HCT116 (cell line): ENCODE measurements at regions not wholly inside any gene's neighbourhood (a gene's known extent, or its start where the extent isn't known, plus 50 kb on each side); places are given as distances from the start of the nearest gene placed in this dataset.

Experiments used
- ATAC-seq: fragments of 200-7000 bp; cut with Tn5 transposase; 2 replicates; pipeline ENCODE4 v1.9.1; 2020; ENCODE audit warnings: mild to moderate bottlenecking, moderate library complexity
- BruUV-seq: library from RNA; stranded (reverse); fragments of 400-500 nt; replicated peaks from 2 replicates; lab custom pipeline; 2021; lab: Mats Ljungman, UMichigan
- CTCF ChIA-PET: fragments of 300-600 bp; sonication (Branson Sonifier 250); formaldehyde crosslinking; loops from one replicate; lab custom pipeline; 2021; ENCODE audit warnings: antibody characterized with exemption; lab: Charles Lee
- POLR2A ChIA-PET: fragments of 300-600, 350-600 bp; sonication (Branson Sonifier 250); formaldehyde crosslinking; loops from one replicate; lab custom pipeline; 2021; ENCODE audit warnings: antibody characterized with exemption; lab: Charles Lee
- RAD21 ChIA-PET, 2 experiments: fragments of 300-600 bp; sonication (Branson Sonifier 250); formaldehyde crosslinking; loops; one replicate each; lab custom pipeline; 2023; ENCODE audit warnings: low total read pairs in 2 of 2; ENCODE audit not compliant: uncharacterized antibody in 2 of 2, unreplicated experiment in 2 of 2, low non-redundant PET in 1 of 2; lab: Charles Lee
- DNase-seq: peaks from one replicate; pipeline ENCODE4 v3.0.0-alpha.2; 2010; ENCODE audit warnings: low read depth, low spot score
- H2AFZ ChIP-seq: fragments of 200-600 bp; shearing (Covaris generic), sonication (generic); 2 replicates; pipeline ENCODE4 v1.6.1; 2017; ENCODE audit warnings: low read depth, mixed run types, mixed read lengths, antibody characterized with exemption, low read length; ENCODE audit not compliant: poor library complexity, severe bottlenecking
- H3K27ac ChIP-seq: 2 replicates; pipeline ENCODE4 v1.5.1; 2012; ENCODE audit warnings: low read depth, low read length
- H3K27me3 ChIP-seq: fragments of 200-600 bp; sonication (generic); 2 replicates; pipeline ENCODE4 v1.6.1; 2016; ENCODE audit warnings: mixed run types, low read length, mixed read lengths; ENCODE audit not compliant: insufficient read depth
- H3K36me3 ChIP-seq, 2 experiments: fragments of 200-500 bp in 1 of 2; fragments of 200-600 bp in 1 of 2; sonication (Bioruptor generic) in 1 of 2; sonication (generic) in 1 of 2; 2 replicates each; pipeline versions ENCODE4 v1.5.1 to v1.6.1; 2014 to 2016; ENCODE audit warnings: low read length in 2 of 2, inconsistent platforms in 1 of 2, mixed read lengths in 1 of 2, mixed run types in 1 of 2; ENCODE audit not compliant: insufficient read depth in 2 of 2, control insufficient read depth in 1 of 2
- H3K4me1 ChIP-seq, 2 experiments: fragments of 200-600 bp in 1 of 2; sonication (generic) in 1 of 2; 2 replicates each; pipeline versions ENCODE4 v1.5.1 to v1.6.1; 2012 to 2017; ENCODE audit warnings: low read length in 2 of 2, inconsistent platforms in 1 of 2, mild to moderate bottlenecking in 1 of 2, mixed read lengths in 1 of 2, mixed run types in 1 of 2, moderate library complexity in 1 of 2; ENCODE audit not compliant: insufficient read depth in 2 of 2, control insufficient read depth in 1 of 2
- H3K4me2 ChIP-seq: fragments of 200-600 bp; sonication (generic); 2 replicates; pipeline ENCODE4 v1.6.1; 2017; ENCODE audit warnings: mixed run types, low read length, mixed read lengths
- H3K4me3 ChIP-seq, 2 experiments: fragments of 200-600 bp in 1 of 2; sonication (generic) in 1 of 2; replicated peaks in 1 of 2; 2 replicates each; pipeline ENCODE4 v1.5.1; 2011 to 2016; ENCODE audit warnings: low read length in 2 of 2, control low read depth in 1 of 2, low read depth in 1 of 2, mild to moderate bottlenecking in 1 of 2, mixed read lengths in 1 of 2, mixed run types in 1 of 2
- H3K79me2 ChIP-seq: fragments of 200-600 bp; sonication (generic); 2 replicates; pipeline ENCODE4 v1.6.1; 2017; ENCODE audit warnings: mild to moderate bottlenecking, mixed run types, low read length, moderate library complexity, mixed read lengths; ENCODE audit not compliant: insufficient read depth
- H3K9ac ChIP-seq: fragments of 200-600 bp; sonication (generic); 2 replicates; pipeline ENCODE4 v1.6.1; 2016; ENCODE audit warnings: low read length, mixed read lengths
- H3K9me2 ChIP-seq: fragments of 200-600 bp; sonication (generic), shearing (Covaris generic); 2 replicates; pipeline ENCODE4 v1.6.1; 2017; ENCODE audit warnings: mixed run types, mild to moderate bottlenecking, moderate library complexity; ENCODE audit not compliant: insufficient read depth
- H3K9me3 ChIP-seq, 2 experiments: fragments of 200-500 bp in 1 of 2; fragments of 200-600 bp in 1 of 2; sonication (Bioruptor generic) in 1 of 2; sonication (generic) in 1 of 2; 2 replicates each; pipeline ENCODE4 v1.6.1; 2014 to 2017; ENCODE audit warnings: low read length in 2 of 2, mixed read lengths in 2 of 2, inconsistent platforms in 1 of 2, low read depth in 1 of 2, mild to moderate bottlenecking in 1 of 2, mixed run types in 1 of 2, moderate library complexity in 1 of 2; ENCODE audit not compliant: control insufficient read depth in 1 of 2, insufficient read depth in 1 of 2
- H4K20me1 ChIP-seq: fragments of 200-600 bp; sonication (generic), shearing (Covaris generic); 2 replicates; pipeline ENCODE4 v1.6.1; 2017; ENCODE audit warnings: mixed run types, mild to moderate bottlenecking, moderate library complexity; ENCODE audit not compliant: insufficient read depth
- CEBPB ChIP-seq: IDR thresholded peaks from 2 replicates; pipeline ENCODE4 v1.6.1; 2012; ENCODE audit warnings: low read depth
- ELF1 ChIP-seq: IDR thresholded peaks from 2 replicates; pipeline ENCODE4 v1.6.1; 2012; ENCODE audit warnings: low read depth, borderline replicate concordance
- EZH2phosphoT487 ChIP-seq: fragments of 200-600 bp; IDR thresholded peaks from 2 replicates; pipeline ENCODE4 v1.6.1; 2018; ENCODE audit warnings: antibody characterized with exemption, borderline replicate concordance
- FOSL1 ChIP-seq: IDR thresholded peaks from 2 replicates; pipeline ENCODE4 v1.6.1; 2012; ENCODE audit warnings: low read depth
- POLR2AphosphoS5 ChIP-seq: IDR thresholded peaks from 2 replicates; pipeline ENCODE4 v1.6.1; 2011; ENCODE audit warnings: mild to moderate bottlenecking, low read depth, low read length, moderate library complexity
- SIN3A ChIP-seq: IDR thresholded peaks from 2 replicates; pipeline ENCODE4 v1.6.1; 2012; ENCODE audit warnings: low read depth
- SP1 ChIP-seq: IDR thresholded peaks from 2 replicates; pipeline ENCODE4 v1.6.1; 2012; ENCODE audit warnings: low read depth
- SRF ChIP-seq: IDR thresholded peaks from 2 replicates; pipeline ENCODE4 v1.6.1; 2012; ENCODE audit warnings: low read depth
- ZFX ChIP-seq: fragments of 450-650 bp; IDR thresholded peaks from 2 replicates; pipeline ENCODE4 v1.6.1; 2017
- intact Hi-C: fragments of 100-400 bp; cut with micrococcal nuclease; formaldehyde crosslinking; loops from 2 replicates; pipeline ENCODE4 v1.10.0; 2022
- TF ChIP-seq, protein P1 (sequence below): IDR thresholded peaks from 2 replicates; pipeline ENCODE4 v1.6.1; 2012

DNA sequence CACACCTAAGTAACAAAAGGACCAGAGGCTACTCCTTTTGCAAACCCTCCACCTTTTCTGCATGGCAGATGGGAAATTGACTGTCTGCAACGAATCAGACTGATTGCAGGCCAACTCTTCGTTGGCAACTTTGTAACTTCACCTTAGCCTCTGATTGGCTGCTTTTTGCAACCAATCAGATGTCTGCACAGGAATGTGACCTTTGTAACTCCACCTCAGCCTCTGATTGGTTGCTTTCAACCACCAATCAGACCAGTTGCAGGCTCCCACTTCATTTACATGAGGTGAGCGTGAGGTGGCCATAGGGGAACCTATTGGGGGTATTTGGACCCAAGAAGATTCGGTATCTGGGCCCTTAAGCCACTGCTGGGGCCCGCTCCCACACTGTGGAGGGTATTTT, 209.0 kb downstream of the EN1 start:
- DNase-seq: no peak
- Histone ChIP-seq H3K4me1 (no peaks in the 10 kb centered on the region), H3K36me3 (no peaks in the 10 kb centered on the region), H3K27ac (no peak overlapping the region), H2AFZ (no peak overlapping the region), H3K4me3 (no peak overlapping the region), H3K9ac (no peak overlapping the region), H3K4me2 (no peak overlapping the region), H3K27me3 (0 out of 2 replicates have a peak, but pooled peaks cover 7% of the 10 kb centered on the region), H4K20me1 (no peaks in the 10 kb centered on the region), H3K9me3 (no peaks in the 10 kb centered on the region), H3K9me2 (no peaks in the 10 kb centered on the region), H3K79me2 (no peaks in the 10 kb centered on the region)
- TF ChIP-seq POLR2AphosphoS5 (no peak), EZH2phosphoT487 (no peak), SP1 (no peak), ELF1 (no peak), ZFX (no peak), FOSL1 (no peak)
- ATAC-seq: no peak
- CTCF ChIA-PET: no interaction called here
- intact Hi-C loops: no loop called here
- RAD21 ChIA-PET: no interaction called here
- POLR2A ChIA-PET: no interaction called here
- no TSS peak for BruUV-seq

DNA sequence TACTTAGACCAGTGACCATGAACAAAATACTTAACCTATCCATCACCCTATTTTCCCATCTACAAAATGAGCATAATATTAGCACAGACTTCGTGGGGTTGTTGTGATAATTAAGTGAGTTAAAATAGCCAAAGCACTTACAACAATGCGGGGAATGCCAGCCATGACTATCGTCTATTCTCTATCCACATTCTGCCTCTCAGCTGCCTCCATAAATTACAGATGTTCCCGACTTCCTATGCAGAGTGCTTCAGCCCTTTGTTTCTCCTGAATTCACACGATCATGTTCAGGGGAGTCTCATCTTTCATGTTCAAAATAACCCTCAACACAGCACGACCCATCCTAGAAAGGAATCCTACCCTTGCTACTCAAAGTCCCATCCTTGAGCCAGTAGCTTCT, 211.6 kb downstream of the EN1 start:
- Histone ChIP-seq H4K20me1 (no peaks in the 10 kb centered on the region), H3K9me3 (no peaks in the 10 kb centered on the region), H3K4me2 (no peak overlapping the region), H3K9ac (no peak overlapping the region), H3K79me2 (no peaks in the 10 kb centered on the region), H3K36me3 (no peaks in the 10 kb centered on the region), H3K4me1 (no peaks in the 10 kb centered on the region), H3K4me3 (no peak overlapping the region), H3K27me3 (0 out of 2 replicates have a peak, but pooled peaks cover 7% of the 10 kb centered on the region), H2AFZ (no peak overlapping the region), H3K27ac (no peak overlapping the region), H3K9me2 (no peaks in the 10 kb centered on the region)
- ChIA-PET RAD21 (no interaction called here), CTCF (no interaction called here), POLR2A (no interaction called here)
- intact Hi-C loops: no loop called here
- BruUV-seq: no TSS peak
- ATAC-seq (no peak), DNase-seq (no peak)
- TF ChIP-seq CEBPB (no peak), SP1 (no peak), SIN3A (no peak), SRF (no peak)
- TF ChIP-seq, protein P1, sequence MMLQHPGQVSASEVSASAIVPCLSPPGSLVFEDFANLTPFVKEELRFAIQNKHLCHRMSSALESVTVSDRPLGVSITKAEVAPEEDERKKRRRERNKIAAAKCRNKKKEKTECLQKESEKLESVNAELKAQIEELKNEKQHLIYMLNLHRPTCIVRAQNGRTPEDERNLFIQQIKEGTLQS: no peak
